ENCODE measurements at regions not wholly inside any gene's neighbourhood (a gene's known extent, or its start where the extent isn't known, plus 50 kb on each side); places are given as distances from the start of the nearest gene placed in this dataset.

- TF ChIP-seq REST (IDR thresholded peaks at IDR 0.05; ENCODE audit: low read depth) (no peak), SIN3A (IDR thresholded peaks at IDR 0.05; ENCODE audit: low read depth) (no peak), EGR1 (IDR thresholded peaks at IDR 0.05; ENCODE audit: low read depth) (no peak), SRF (IDR thresholded peaks at IDR 0.05; ENCODE audit: low read depth) (no peak), YY1 (IDR thresholded peaks at IDR 0.05; ENCODE audit: extremely low read depth, insufficient replicate concordance, low read depth, low read length) (no peak), RAD21 (IDR thresholded peaks at IDR 0.05; ENCODE audit: low read depth) (no peak)
Observed at GRCh38 chr4:189815404-189816192, 125.1 kb upstream of the FRG1 start (continued).

- H3K27me3 ChIP-seq (ENCODE audit: insufficient read depth, low read length), result no peaks in the 10 kb centered on the region; the same call in 1 of the 2 replicates
- no peaks in the 10 kb centered on the region for H3K9me2 ChIP-seq (ENCODE audit: insufficient read depth)
- H3K79me2 ChIP-seq (ENCODE audit: insufficient read depth, low read length), result no peaks in the 10 kb centered on the region
- BruUV-seq (replicated peaks), result no TSS peak
- no peak overlapping the region for H3K27ac ChIP-seq (ENCODE audit: low read depth, low read length)
- no peak for ATAC-seq
- H2AFZ ChIP-seq (ENCODE audit: low read depth, low read length, poor library complexity, severe bottlenecking), result no peak overlapping the region
- no peak overlapping the region for H3K4me3 ChIP-seq (replicated peaks in 1 of 2; ENCODE audit: low read depth in 1 of 2, low read length in 2 of 2)
- no peak overlapping the region for H3K4me2 ChIP-seq (ENCODE audit: low read length)
- ChIA-PET RAD21 (ENCODE audit: low non-redundant PET in 1 of 2, low total read pairs in 2 of 2, uncharacterized antibody in 2 of 2, unreplicated experiment in 2 of 2) (no interaction called here), CTCF (no interaction called here), POLR2A (no interaction called here)
- TF ChIP-seq EGR1 (IDR thresholded peaks at IDR 0.05; ENCODE audit: low read depth) (no peak), SIN3A (IDR thresholded peaks at IDR 0.05; ENCODE audit: low read depth) (no peak), CEBPB (IDR thresholded peaks at IDR 0.05; ENCODE audit: low read depth) (no peak), ZNF274 (IDR thresholded peaks at IDR 0.05; ENCODE audit: low read depth, low read length) (no peak), MAX (IDR thresholded peaks at IDR 0.05) (no peak), FOSL1 (IDR thresholded peaks at IDR 0.05; ENCODE audit: low read depth) (no peak), YY1 (IDR thresholded peaks at IDR 0.05; ENCODE audit: extremely low read depth, insufficient replicate concordance, low read depth, low read length) (no peak), ZBTB33 (IDR thresholded peaks at IDR 0.05; ENCODE audit: extremely low read depth, insufficient replicate concordance, low read length) (no peak)
- H3K4me1 ChIP-seq (ENCODE audit: control insufficient read depth in 1 of 2, insufficient read depth in 2 of 2, low read length in 2 of 2), result no peaks in the 10 kb centered on the region
- DNase-seq (ENCODE audit: low read depth, low spot score), result no peak
- H3K36me3 ChIP-seq (ENCODE audit: control insufficient read depth in 1 of 2, insufficient read depth in 2 of 2, low read length in 2 of 2), result no peaks in the 10 kb centered on the region
- no peaks in the 10 kb centered on the region for H3K9me3 ChIP-seq (ENCODE audit: control insufficient read depth in 1 of 2, insufficient read depth in 1 of 2, low read depth in 1 of 2, low read length in 2 of 2)
- intact Hi-C loops (cut with micrococcal nuclease), result no loop called here
- no peak overlapping the region for H3K9ac ChIP-seq (ENCODE audit: low read length)
- no peaks in the 10 kb centered on the region for H4K20me1 ChIP-seq (ENCODE audit: insufficient read depth)
Observed at GRCh38 chr4:189822326-189822725, 118.3 kb upstream of the FRG1 start.
